Neural cell (in vitro differentiated cells): ENCODE measurements at regions not wholly inside any gene's neighbourhood (a gene's known extent, or its start where the extent isn't known, plus 50 kb on each side); places are given as distances from the start of the nearest gene placed in this dataset.

ENCODE experiments used
- EP300 ChIP-seq: fragments of 450-650 bp; conservative IDR thresholded peaks from 2 replicates; pipeline ENCODE4 v1.6.1; 2014; ENCODE audit warnings: antibody characterized with exemption, mild to moderate bottlenecking, moderate library complexity; ENCODE audit not compliant: poor library complexity, severe bottlenecking
- EZH2 ChIP-seq: fragments of 200-600, 300-800 bp; shearing (Covaris generic), sonication (generic); IDR thresholded peaks from 2 replicates; pipeline ENCODE4 v1.6.1; 2014; ENCODE audit warnings: antibody characterized with exemption, low read length, borderline replicate concordance, mild to moderate bottlenecking; ENCODE audit not compliant: insufficient read depth, poor library complexity, severe bottlenecking
- POLR2AphosphoS5 ChIP-seq: IDR thresholded peaks from 2 replicates; pipeline ENCODE4 v1.6.1; 2012
- RAD21 ChIP-seq: fragments of 450-650 bp; conservative IDR thresholded peaks from 2 replicates; pipeline ENCODE4 v1.6.1; 2014; ENCODE audit warnings: antibody characterized with exemption, mild to moderate bottlenecking, moderate library complexity
- SMC3 ChIP-seq: fragments of 450-650 bp; conservative IDR thresholded peaks from 2 replicates; pipeline ENCODE4 v1.6.1; 2014; ENCODE audit warnings: antibody characterized with exemption, mild to moderate bottlenecking, moderate library complexity; ENCODE audit not compliant: poor library complexity
- TAF1 ChIP-seq: IDR thresholded peaks from 2 replicates; pipeline ENCODE4 v1.6.1; 2012; ENCODE audit warnings: low read depth
- TF ChIP-seq, protein P1 (sequence below): fragments of 450-650 bp; IDR thresholded peaks from 2 replicates; pipeline ENCODE4 v1.5.1; 2014; ENCODE audit warnings: antibody characterized with exemption, mild to moderate bottlenecking, moderate library complexity; ENCODE audit not compliant: poor library complexity, severe bottlenecking
- TF ChIP-seq, protein P2 (sequence below): IDR thresholded peaks from 2 replicates; pipeline ENCODE4 v1.6.1; 2012; ENCODE audit warnings: borderline replicate concordance

DNA sequence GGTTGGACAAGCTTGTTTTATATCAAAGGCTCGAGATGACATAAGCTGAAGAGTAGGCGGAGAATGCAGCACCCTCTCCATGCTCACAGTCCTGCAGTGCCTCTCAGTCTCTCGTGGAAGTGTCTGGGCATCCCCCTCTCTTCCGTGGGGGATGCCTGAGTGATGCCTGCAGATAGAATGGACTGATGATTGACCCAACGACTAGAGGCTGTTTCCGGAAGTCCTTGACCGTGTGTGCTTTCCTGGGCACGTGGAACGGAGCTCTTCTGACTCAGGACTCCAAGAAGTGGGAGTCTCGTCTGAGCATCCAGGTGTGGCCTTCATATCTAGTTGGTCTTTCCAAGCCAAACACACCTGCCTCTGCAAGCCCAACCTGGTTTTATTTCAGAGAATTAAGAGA, 241.8 kb upstream of the IRX2 start:
- TF ChIP-seq EZH2 (no peak), POLR2AphosphoS5 (no peak), RAD21 (no peak), EP300 (no peak), SMC3 (no peak), TAF1 (no peak)
- TF ChIP-seq, protein P1, sequence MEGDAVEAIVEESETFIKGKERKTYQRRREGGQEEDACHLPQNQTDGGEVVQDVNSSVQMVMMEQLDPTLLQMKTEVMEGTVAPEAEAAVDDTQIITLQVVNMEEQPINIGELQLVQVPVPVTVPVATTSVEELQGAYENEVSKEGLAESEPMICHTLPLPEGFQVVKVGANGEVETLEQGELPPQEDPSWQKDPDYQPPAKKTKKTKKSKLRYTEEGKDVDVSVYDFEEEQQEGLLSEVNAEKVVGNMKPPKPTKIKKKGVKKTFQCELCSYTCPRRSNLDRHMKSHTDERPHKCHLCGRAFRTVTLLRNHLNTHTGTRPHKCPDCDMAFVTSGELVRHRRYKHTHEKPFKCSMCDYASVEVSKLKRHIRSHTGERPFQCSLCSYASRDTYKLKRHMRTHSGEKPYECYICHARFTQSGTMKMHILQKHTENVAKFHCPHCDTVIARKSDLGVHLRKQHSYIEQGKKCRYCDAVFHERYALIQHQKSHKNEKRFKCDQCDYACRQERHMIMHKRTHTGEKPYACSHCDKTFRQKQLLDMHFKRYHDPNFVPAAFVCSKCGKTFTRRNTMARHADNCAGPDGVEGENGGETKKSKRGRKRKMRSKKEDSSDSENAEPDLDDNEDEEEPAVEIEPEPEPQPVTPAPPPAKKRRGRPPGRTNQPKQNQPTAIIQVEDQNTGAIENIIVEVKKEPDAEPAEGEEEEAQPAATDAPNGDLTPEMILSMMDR = no peak
- TF ChIP-seq, protein P2, sequence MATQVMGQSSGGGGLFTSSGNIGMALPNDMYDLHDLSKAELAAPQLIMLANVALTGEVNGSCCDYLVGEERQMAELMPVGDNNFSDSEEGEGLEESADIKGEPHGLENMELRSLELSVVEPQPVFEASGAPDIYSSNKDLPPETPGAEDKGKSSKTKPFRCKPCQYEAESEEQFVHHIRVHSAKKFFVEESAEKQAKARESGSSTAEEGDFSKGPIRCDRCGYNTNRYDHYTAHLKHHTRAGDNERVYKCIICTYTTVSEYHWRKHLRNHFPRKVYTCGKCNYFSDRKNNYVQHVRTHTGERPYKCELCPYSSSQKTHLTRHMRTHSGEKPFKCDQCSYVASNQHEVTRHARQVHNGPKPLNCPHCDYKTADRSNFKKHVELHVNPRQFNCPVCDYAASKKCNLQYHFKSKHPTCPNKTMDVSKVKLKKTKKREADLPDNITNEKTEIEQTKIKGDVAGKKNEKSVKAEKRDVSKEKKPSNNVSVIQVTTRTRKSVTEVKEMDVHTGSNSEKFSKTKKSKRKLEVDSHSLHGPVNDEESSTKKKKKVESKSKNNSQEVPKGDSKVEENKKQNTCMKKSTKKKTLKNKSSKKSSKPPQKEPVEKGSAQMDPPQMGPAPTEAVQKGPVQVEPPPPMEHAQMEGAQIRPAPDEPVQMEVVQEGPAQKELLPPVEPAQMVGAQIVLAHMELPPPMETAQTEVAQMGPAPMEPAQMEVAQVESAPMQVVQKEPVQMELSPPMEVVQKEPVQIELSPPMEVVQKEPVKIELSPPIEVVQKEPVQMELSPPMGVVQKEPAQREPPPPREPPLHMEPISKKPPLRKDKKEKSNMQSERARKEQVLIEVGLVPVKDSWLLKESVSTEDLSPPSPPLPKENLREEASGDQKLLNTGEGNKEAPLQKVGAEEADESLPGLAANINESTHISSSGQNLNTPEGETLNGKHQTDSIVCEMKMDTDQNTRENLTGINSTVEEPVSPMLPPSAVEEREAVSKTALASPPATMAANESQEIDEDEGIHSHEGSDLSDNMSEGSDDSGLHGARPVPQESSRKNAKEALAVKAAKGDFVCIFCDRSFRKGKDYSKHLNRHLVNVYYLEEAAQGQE = no peak
